ENCODE measurements at regions not wholly inside any gene's neighbourhood (a gene's known extent, or its start where the extent isn't known, plus 50 kb on each side); places are given as distances from the start of the nearest gene placed in this dataset.

DNA sequence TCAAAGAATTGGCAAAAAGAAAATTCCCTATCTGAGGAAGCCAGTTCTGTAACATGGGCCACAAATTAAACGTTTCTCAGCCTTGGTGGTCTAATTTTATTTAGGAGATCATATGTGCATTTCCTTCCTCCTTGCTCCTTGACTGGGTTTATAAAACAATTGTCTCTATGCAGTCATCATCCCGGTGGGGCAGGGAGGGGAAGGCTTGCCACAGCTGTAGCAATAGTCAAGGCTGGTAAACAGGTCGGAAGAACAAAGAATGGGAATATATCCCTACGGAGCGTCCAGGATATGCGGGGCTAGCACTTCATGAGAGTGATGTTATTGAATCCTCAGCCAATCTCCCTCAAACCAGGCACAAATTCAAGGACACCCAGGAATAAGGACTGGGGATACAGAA, 143.8 kb downstream of the RNF152 start:
- TF ChIP-seq ZNF565 (CRISPR knock-in tag; conservative IDR thresholded peaks at IDR 0.05; ENCODE audit: low read depth) (no peak), PATZ1 (CRISPR knock-in tag; IDR thresholded peaks at IDR 0.05; ENCODE audit: borderline replicate concordance) (no peak), ZNF70 (CRISPR knock-in tag; IDR thresholded peaks at IDR 0.05) (no peak), PPARA (CRISPR knock-in tag; IDR thresholded peaks at IDR 0.05; ENCODE audit: borderline replicate concordance) (no peak), ARNTL (CRISPR knock-in tag; IDR thresholded peaks at IDR 0.05; ENCODE audit: borderline replicate concordance, low read depth) (no peak), TCF4 (CRISPR knock-in tag; IDR thresholded peaks at IDR 0.05; ENCODE audit: borderline replicate concordance) (no peak), TOX (CRISPR knock-in tag; IDR thresholded peaks at IDR 0.05; ENCODE audit: borderline replicate concordance) (no peak), CSDC2 (CRISPR knock-in tag; IDR thresholded peaks at IDR 0.05) (no peak), ZFP3 (CRISPR knock-in tag; IDR thresholded peaks at IDR 0.05) (no peak)
- TF ChIP-seq, protein P1, sequence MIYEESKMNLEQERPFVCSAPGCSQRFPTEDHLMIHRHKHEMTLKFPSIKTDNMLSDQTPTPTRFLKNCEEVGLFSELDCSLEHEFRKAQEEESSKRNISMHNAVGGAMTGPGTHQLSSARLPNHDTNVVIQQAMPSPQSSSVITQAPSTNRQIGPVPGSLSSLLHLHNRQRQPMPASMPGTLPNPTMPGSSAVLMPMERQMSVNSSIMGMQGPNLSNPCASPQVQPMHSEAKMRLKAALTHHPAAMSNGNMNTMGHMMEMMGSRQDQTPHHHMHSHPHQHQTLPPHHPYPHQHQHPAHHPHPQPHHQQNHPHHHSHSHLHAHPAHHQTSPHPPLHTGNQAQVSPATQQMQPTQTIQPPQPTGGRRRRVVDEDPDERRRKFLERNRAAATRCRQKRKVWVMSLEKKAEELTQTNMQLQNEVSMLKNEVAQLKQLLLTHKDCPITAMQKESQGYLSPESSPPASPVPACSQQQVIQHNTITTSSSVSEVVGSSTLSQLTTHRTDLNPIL (CRISPR knock-in tag; IDR thresholded peaks at IDR 0.05; ENCODE audit: low read depth) = no peak
- ATAC-seq = no peak

DNA sequence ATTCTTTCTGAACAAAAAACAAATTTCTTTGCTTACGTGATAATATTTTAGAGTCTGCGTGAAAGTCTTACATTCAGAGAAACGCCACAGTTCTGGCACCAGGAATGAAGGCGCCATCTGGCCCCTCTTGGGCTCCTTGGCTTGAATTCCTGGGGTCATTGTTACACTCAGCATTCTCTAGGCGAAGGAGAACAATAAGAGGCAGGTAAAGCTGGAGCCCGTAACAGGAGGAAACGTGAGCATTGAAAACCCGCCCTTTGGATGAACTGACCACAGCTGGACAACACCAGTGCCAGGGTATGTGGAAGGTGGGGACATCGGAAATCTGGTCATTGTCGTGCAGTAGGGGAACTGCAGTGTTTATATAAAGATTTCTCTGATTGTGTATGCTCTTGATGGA, 144.8 kb downstream of the RNF152 start:
- TF ChIP-seq, protein P2, sequence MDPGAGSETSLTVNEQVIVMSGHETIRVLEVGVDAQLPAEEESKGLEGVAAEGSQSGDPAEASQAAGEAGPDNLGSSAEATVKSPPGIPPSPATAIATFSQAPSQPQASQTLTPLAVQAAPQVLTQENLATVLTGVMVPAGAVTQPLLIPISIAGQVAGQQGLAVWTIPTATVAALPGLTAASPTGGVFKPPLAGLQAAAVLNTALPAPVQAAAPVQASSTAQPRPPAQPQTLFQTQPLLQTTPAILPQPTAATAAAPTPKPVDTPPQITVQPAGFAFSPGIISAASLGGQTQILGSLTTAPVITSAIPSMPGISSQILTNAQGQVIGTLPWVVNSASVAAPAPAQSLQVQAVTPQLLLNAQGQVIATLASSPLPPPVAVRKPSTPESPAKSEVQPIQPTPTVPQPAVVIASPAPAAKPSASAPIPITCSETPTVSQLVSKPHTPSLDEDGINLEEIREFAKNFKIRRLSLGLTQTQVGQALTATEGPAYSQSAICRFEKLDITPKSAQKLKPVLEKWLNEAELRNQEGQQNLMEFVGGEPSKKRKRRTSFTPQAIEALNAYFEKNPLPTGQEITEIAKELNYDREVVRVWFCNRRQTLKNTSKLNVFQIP (CRISPR knock-in tag; IDR thresholded peaks at IDR 0.05; ENCODE audit: borderline replicate concordance, low read depth) = no peak
- TF ChIP-seq OSR1 (CRISPR knock-in tag; IDR thresholded peaks at IDR 0.05) (no peak), ZNF70 (CRISPR knock-in tag; IDR thresholded peaks at IDR 0.05) (no peak), TCF4 (CRISPR knock-in tag; IDR thresholded peaks at IDR 0.05; ENCODE audit: borderline replicate concordance) (no peak), ISL1 (CRISPR knock-in tag; IDR thresholded peaks at IDR 0.05) (no peak), ESRRG (CRISPR knock-in tag; IDR thresholded peaks at IDR 0.05) (no peak), ZFP3 (CRISPR knock-in tag; IDR thresholded peaks at IDR 0.05) (no peak), CSDC2 (CRISPR knock-in tag; IDR thresholded peaks at IDR 0.05) (no peak), ZFP30 (CRISPR knock-in tag; IDR thresholded peaks at IDR 0.05) (no peak), SNAI2 (CRISPR knock-in tag; IDR thresholded peaks at IDR 0.05) (no peak), TOX (CRISPR knock-in tag; IDR thresholded peaks at IDR 0.05; ENCODE audit: borderline replicate concordance) (no peak), ZNF565 (CRISPR knock-in tag; conservative IDR thresholded peaks at IDR 0.05; ENCODE audit: low read depth) (no peak), GLIS3 (CRISPR knock-in tag; IDR thresholded peaks at IDR 0.05) (no peak), ARNTL (CRISPR knock-in tag; IDR thresholded peaks at IDR 0.05; ENCODE audit: borderline replicate concordance, low read depth) (no peak), ZC3H10 (CRISPR knock-in tag; IDR thresholded peaks at IDR 0.05) (no peak), ZNF8 (CRISPR knock-in tag; IDR thresholded peaks at IDR 0.05) (no peak)
- TF ChIP-seq, protein P1 (CRISPR knock-in tag; IDR thresholded peaks at IDR 0.05; ENCODE audit: low read depth) = no peak
- no peak for ATAC-seq

GRCh38 chr18:61743775-61744531, 148.9 kb downstream of the RNF152 start:
- no peak for ATAC-seq
- no peak for TF ChIP-seq ZFP3 (CRISPR knock-in tag; IDR thresholded peaks at IDR 0.05)

GRCh38 chr18:61742565-61743429, 150.0 kb downstream of the RNF152 start:
- no peak for ATAC-seq
- TF ChIP-seq TCF4 (CRISPR knock-in tag; IDR thresholded peaks at IDR 0.05; ENCODE audit: borderline replicate concordance) = no peak
- TF ChIP-seq ZNF8 (CRISPR knock-in tag; IDR thresholded peaks at IDR 0.05) = no peak
- no peak for TF ChIP-seq ZNF70 (CRISPR knock-in tag; IDR thresholded peaks at IDR 0.05)
- no peak for TF ChIP-seq ARNTL (CRISPR knock-in tag; IDR thresholded peaks at IDR 0.05; ENCODE audit: borderline replicate concordance, low read depth)
- TF ChIP-seq TOX (CRISPR knock-in tag; IDR thresholded peaks at IDR 0.05; ENCODE audit: borderline replicate concordance) = no peak
- TF ChIP-seq ZFP30 (CRISPR knock-in tag; IDR thresholded peaks at IDR 0.05) = no peak
